ENCODE measurements at regions not wholly inside any gene's neighbourhood (a gene's known extent, or its start where the extent isn't known, plus 50 kb on each side); places are given as distances from the start of the nearest gene placed in this dataset.

DNA sequence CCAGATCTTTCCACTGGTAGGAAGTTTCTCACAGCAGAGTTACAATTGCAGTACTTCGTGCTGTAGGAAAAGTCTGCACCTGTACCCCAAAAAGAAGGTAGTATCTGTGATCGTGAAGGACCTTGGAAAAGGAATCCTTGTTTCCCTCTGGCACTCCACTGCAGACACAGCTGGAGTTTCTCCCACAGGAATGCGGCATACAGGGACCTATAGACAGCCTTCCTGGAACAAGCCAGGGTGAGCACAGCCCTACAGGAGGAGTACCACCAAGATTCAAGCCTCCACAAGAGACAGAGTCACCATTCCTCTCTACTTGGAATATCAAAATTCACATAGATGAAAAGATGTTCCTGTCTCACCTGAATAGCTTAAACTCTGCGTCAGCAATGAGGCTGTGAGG, 372.4 kb downstream of the CMPK2 start:
- no peaks in the 10 kb centered on the region for H3K36me3 ChIP-seq
- DNase-seq (no peak), ATAC-seq (no peak)
- no peak for TF ChIP-seq POLR2A (IDR thresholded peaks at IDR 0.05)
- no peak for TF ChIP-seq CTCF (IDR thresholded peaks at IDR 0.05 in 4 of 5, conservative IDR thresholded peaks at IDR 0.05 in 1 of 5)
- no peaks in the 10 kb centered on the region for H3K9me3 ChIP-seq
- H3K27ac ChIP-seq = no peak overlapping the region
- no peaks in the 10 kb centered on the region for H3K27me3 ChIP-seq
- in situ Hi-C loops (cut with MboI; ENCODE audit: low sequenced_read_pairs in 4 of 4) = no loop called here
- intact Hi-C loops (cut with DNase I; ENCODE audit: low total_unique reads) = no loop called here
- H3K4me3 ChIP-seq = no peak overlapping the region
- H3K4me1 ChIP-seq = no peaks in the 10 kb centered on the region

- ATAC-seq (no peak), DNase-seq (no peak)
- in situ Hi-C loops (cut with MboI; ENCODE audit: low sequenced_read_pairs in 4 of 4) = no loop called here
- Histone ChIP-seq H3K36me3 (no peaks in the 10 kb centered on the region), H3K27me3 (no peaks in the 10 kb centered on the region), H3K4me1 (no peaks in the 10 kb centered on the region), H3K27ac (no peak overlapping the region), H3K4me3 (no peak overlapping the region), H3K9me3 (no peaks in the 10 kb centered on the region)
- no peak for TF ChIP-seq POLR2A (IDR thresholded peaks at IDR 0.05)
- no peak for TF ChIP-seq CTCF (IDR thresholded peaks at IDR 0.05 in 4 of 5, conservative IDR thresholded peaks at IDR 0.05 in 1 of 5)
- intact Hi-C loops (cut with DNase I; ENCODE audit: low total_unique reads) = no loop called here
These were observed 372.0 kb downstream of the CMPK2 start for GRCh38 chr2:6493669-6494068.

GRCh38 chr2:6495466-6495865, 370.2 kb downstream of the CMPK2 start:
- no peaks in the 10 kb centered on the region for H3K27me3 ChIP-seq
- H3K9me3 ChIP-seq = no peaks in the 10 kb centered on the region
- no peak overlapping the region for H3K27ac ChIP-seq
- no peaks in the 10 kb centered on the region for H3K4me1 ChIP-seq
- no peak for TF ChIP-seq POLR2A (IDR thresholded peaks at IDR 0.05)
- no peak for TF ChIP-seq CTCF (IDR thresholded peaks at IDR 0.05 in 4 of 5, conservative IDR thresholded peaks at IDR 0.05 in 1 of 5)
- no peak overlapping the region for H3K4me3 ChIP-seq
- DNase-seq (no peak), ATAC-seq (no peak)
- intact Hi-C loops (cut with DNase I; ENCODE audit: low total_unique reads) (no loop called here), in situ Hi-C loops (cut with MboI; ENCODE audit: low sequenced_read_pairs in 4 of 4) (no loop called here)
- H3K36me3 ChIP-seq = no peaks in the 10 kb centered on the region

DNA sequence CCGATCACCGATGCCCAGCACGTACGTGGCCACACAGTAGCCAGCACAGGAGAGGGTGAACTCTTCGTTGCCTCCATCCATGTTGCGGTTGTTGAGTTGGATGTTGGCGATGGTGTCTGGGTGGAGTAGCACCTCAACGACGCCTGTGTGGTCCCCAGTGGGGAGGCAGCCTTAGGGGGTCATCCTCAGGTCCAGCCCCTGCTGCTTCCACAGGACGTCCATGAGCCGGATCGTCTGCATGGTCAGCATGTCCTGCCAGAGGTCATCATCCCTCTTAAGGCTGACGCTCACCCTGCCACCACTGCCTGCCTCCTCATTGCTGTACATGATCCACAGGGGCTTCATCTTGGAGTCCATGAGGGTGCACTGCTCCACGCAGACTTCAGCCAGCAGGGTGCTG, 369.3 kb downstream of the CMPK2 start:
- TF ChIP-seq POLR2A (IDR thresholded peaks at IDR 0.05) (no peak), CTCF (IDR thresholded peaks at IDR 0.05 in 4 of 5, conservative IDR thresholded peaks at IDR 0.05 in 1 of 5) (no peak)
- Histone ChIP-seq H3K36me3 (no peaks in the 10 kb centered on the region), H3K4me3 (no peak overlapping the region), H3K9me3 (no peaks in the 10 kb centered on the region), H3K4me1 (no peaks in the 10 kb centered on the region), H3K27me3 (no peaks in the 10 kb centered on the region), H3K27ac (no peak overlapping the region)
- intact Hi-C loops (cut with DNase I; ENCODE audit: low total_unique reads) = no loop called here
- in situ Hi-C loops (cut with MboI; ENCODE audit: low sequenced_read_pairs in 4 of 4) = no loop called here
- ATAC-seq = no peak
- DNase-seq = no peak

DNA sequence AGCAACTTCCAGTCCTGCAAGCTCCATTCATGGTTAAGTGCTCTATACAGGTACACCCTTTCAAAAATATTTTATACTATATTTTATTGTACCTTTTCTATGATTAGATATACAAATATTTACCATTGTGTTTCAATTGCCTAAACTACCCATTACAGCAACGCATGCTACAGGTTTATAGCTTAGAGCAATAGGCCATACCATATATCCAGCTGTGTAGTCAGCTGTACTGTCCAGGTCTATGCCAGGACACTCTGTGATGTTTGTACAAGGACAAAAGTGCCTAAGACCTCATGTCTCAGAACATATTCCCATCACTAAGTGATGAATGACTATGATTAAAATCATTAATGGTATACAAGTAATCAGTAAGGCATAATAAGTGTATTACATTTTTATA, 368.7 kb downstream of the CMPK2 start:
- H3K36me3 ChIP-seq = no peaks in the 10 kb centered on the region
- intact Hi-C loops (cut with DNase I; ENCODE audit: low total_unique reads) (no loop called here), in situ Hi-C loops (cut with MboI; ENCODE audit: low sequenced_read_pairs in 4 of 4) (no loop called here)
- no peaks in the 10 kb centered on the region for H3K27me3 ChIP-seq
- no peak for ATAC-seq
- H3K4me1 ChIP-seq = no peaks in the 10 kb centered on the region
- H3K27ac ChIP-seq = no peak overlapping the region
- TF ChIP-seq POLR2A (IDR thresholded peaks at IDR 0.05) = no peak
- no peak for TF ChIP-seq CTCF (IDR thresholded peaks at IDR 0.05 in 4 of 5, conservative IDR thresholded peaks at IDR 0.05 in 1 of 5)
- no peak overlapping the region for H3K4me3 ChIP-seq
- H3K9me3 ChIP-seq = no peaks in the 10 kb centered on the region
- no peak for DNase-seq

Measured in gastrocnemius medialis (tissue), 4 donors.